Tibial nerve (tissue), 4 donors: ENCODE measurements at regions not wholly inside any gene's neighbourhood (a gene's known extent, or its start where the extent isn't known, plus 50 kb on each side); places are given as distances from the start of the nearest gene placed in this dataset.

ENCODE experiments used
- DNase-seq, 2 donors: peaks; one replicate each; pipeline ENCODE4 v3.0.0-alpha.2; 2019; ENCODE audit warnings: low spot score in 2 of 2
- H3K27ac ChIP-seq, 4 donors: fragments of 200-600 bp; sonication (generic) in 3 of 4; one replicate each; pipeline ENCODE4 v1.5.1; 2017 to 2019; ENCODE audit warnings: mild to moderate bottlenecking in 1 of 4
- H3K27me3 ChIP-seq, 2 donors: fragments of 200-600 bp; sonication (generic) in 1 of 2; one replicate each; pipeline versions ENCODE4 v1.5.1 to v1.6.0; 2017 to 2019
- H3K36me3 ChIP-seq, 3 donors: fragments of 200-600 bp; sonication (generic); one replicate each; pipeline ENCODE4 v1.5.1; 2018 to 2019
- H3K4me1 ChIP-seq, 4 donors: fragments of 200-600 bp; sonication (generic) in 3 of 4; one replicate each; pipeline ENCODE4 v1.5.1; 2017 to 2019
- H3K4me3 ChIP-seq, 4 donors: fragments of 200-600 bp; sonication (generic) in 3 of 4; one replicate each; pipeline ENCODE4 v1.5.1; 2017 to 2019; ENCODE audit warnings: mild to moderate bottlenecking in 1 of 4, moderate library complexity in 1 of 4
- H3K9me3 ChIP-seq, 4 donors: fragments of 200-600 bp; sonication (generic) in 3 of 4; one replicate each; pipeline ENCODE4 v1.5.1; 2017 to 2019
- EP300 ChIP-seq, 2 donors: sonication (generic); formaldehyde crosslinking; IDR thresholded peaks; one replicate each; pipeline ENCODE4 v1.6.1; 2017; ENCODE audit warnings: antibody characterized with exemption in 2 of 2, mild to moderate bottlenecking in 1 of 2
- POLR2A ChIP-seq, 2 donors: fragments of 450-650 bp; IDR thresholded peaks; one replicate each; pipeline ENCODE4 v1.6.1; 2017; ENCODE audit warnings: antibody characterized with exemption in 2 of 2, mild to moderate bottlenecking in 2 of 2, moderate library complexity in 2 of 2
- whole genome bisulfite sequencing, 2 donors: methylation state at CpG; one replicate each; pipeline ENCODE4 v1.1.5; 2018; 5-methylcytosine and 5-hydroxymethylcytosine counted together
- TF ChIP-seq, protein P1 (sequence below), 5 experiments: fragments of 200-600 bp in 3 of 5; fragments of 450-650 bp in 2 of 5; sonication (generic) in 3 of 5; IDR thresholded peaks; one replicate each; pipeline ENCODE4 v1.5.1; 2016 to 2019; ENCODE audit warnings: antibody characterized with exemption in 5 of 5, mild to moderate bottlenecking in 3 of 5, moderate library complexity in 2 of 5

DNA sequence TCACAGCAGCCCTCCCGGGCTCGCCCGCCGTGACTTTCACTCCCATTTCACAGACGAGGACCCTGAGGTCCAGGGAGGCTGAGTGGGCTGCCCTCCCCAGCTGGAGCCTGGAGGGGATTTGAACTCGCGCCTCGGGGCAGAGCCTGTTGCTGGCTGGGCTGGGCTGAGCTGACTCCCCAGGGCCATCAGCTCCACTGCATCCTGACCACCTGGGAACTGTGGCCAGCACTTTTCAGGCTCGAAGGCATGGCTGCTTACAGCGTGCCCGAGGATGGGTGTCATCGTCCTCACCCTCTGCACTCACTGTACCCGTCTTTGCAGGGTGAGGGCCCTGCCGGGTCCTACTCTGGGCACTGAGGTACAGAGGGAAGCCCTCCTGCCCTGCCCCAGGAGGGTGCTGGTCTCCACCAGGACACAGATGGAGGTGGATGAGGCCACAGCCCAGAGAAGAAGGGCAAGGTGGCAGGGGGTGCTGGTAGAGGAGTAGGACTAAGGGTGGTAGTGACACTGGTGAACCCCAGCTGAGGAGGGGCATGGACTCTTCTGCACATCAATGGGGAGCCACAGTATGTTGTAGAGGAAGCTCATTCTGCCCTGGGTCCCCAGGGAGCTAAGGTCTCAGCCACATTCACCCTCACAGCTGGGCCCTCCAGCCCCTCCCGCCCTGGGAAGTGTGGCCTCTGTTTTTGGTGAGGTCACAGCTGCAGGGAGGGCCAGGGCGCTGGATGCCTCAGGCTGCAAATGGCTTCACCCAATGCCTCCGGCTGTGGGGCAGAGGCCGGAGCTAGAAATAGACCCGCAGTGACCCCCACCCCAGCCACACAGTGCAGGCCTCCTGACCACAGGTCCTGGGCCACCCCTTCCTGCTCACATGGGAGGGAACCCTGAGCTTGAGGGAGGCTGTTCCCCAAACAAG, 365.1 kb upstream of the SFSWAP start:
- no peak for TF ChIP-seq EP300 (IDR thresholded peaks at IDR 0.05)
- TF ChIP-seq POLR2A (IDR thresholded peaks at IDR 0.05), result no peak
- TF ChIP-seq, protein P1, sequence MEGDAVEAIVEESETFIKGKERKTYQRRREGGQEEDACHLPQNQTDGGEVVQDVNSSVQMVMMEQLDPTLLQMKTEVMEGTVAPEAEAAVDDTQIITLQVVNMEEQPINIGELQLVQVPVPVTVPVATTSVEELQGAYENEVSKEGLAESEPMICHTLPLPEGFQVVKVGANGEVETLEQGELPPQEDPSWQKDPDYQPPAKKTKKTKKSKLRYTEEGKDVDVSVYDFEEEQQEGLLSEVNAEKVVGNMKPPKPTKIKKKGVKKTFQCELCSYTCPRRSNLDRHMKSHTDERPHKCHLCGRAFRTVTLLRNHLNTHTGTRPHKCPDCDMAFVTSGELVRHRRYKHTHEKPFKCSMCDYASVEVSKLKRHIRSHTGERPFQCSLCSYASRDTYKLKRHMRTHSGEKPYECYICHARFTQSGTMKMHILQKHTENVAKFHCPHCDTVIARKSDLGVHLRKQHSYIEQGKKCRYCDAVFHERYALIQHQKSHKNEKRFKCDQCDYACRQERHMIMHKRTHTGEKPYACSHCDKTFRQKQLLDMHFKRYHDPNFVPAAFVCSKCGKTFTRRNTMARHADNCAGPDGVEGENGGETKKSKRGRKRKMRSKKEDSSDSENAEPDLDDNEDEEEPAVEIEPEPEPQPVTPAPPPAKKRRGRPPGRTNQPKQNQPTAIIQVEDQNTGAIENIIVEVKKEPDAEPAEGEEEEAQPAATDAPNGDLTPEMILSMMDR (IDR thresholded peaks at IDR 0.05), result no peak
- H3K4me3 ChIP-seq, result no peak overlapping the region
- no peaks in the 10 kb centered on the region for H3K9me3 ChIP-seq
- WGBS, 2 donors, result 54 to 77% methylated on average over 6 to 16 of the region's 19 CpGs
- no peaks in the 10 kb centered on the region for H3K27me3 ChIP-seq
- H3K36me3 ChIP-seq, result no peaks in the 10 kb centered on the region
- DNase-seq, result no peak
- H3K27ac ChIP-seq, result no peak overlapping the region
- H3K4me1 ChIP-seq, result peaks cover 0 to 30% (median 0%) of the 10 kb centered on the region in 4 donors

DNA sequence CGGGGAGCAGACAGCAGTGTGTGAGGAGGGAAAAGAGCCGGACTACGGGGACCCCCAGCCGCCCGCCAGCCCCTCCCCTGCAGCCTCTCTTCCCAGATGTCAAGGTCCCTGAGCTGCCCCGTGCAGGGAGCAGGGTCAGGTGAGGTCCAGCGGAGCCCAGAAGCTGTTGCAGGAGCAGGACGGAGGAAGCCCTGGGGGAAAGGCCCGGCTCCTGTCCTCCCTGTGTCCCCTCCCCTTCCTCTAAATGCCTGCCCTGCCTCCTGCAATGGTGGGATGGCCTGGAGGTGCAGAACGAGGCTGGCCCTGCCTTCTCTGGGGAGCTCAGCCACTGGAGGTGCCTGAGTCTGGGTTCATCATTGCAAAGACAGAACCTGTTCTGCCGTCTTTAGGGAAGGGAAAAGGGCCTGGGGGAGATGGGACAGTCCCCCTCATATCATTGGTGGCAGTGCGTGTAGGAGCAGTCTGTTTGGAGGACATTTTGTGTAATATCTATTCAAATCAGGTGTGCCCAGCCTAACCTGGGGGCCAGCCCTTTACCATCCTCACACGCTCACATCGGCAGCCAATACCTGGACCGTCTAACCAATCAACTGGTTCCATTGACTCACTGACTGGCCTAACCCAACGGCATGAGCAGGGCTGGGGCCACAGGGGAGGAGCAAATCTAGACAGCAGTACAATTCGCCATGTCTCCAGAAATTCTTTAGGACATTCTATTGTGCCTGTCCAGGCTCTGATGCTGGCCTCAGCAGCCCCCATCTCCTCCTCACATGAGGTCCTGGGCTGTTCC, 364.1 kb upstream of the SFSWAP start:
- 46 to 50% methylated on average over 12 to 16 of the region's 17 CpGs for WGBS, 2 donors
- no peaks in the 10 kb centered on the region for H3K9me3 ChIP-seq
- no peaks in the 10 kb centered on the region for H3K36me3 ChIP-seq
- no peaks in the 10 kb centered on the region for H3K27me3 ChIP-seq
- no peak for TF ChIP-seq EP300 (IDR thresholded peaks at IDR 0.05)
- H3K4me1 ChIP-seq, result peaks cover 0 to 30% (median 0%) of the 10 kb centered on the region in 4 donors
- no peak for DNase-seq
- H3K4me3 ChIP-seq, result no peak overlapping the region
- no peak overlapping the region for H3K27ac ChIP-seq

DNA sequence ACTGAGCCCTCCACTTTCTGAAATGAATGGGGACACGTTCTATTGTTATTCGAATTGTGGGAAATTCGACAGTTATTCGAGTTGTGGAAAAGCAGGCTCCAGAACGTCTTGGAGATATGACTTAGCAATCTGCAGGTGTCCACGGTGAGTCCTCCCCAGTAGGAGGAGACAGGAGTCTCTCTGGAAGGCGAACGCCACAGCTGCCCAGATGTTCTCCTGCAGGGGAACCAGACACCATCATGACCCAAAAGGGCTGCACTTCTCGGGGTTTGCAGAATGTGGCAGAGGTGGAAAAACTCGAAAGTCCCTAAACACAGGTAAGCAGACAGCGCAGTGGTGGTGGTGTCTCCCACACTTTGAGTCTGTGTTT, 363.6 kb upstream of the SFSWAP start:
- H3K27ac ChIP-seq, result no peak overlapping the region
- H3K36me3 ChIP-seq, result no peaks in the 10 kb centered on the region
- H3K9me3 ChIP-seq, result no peaks in the 10 kb centered on the region
- no peaks in the 10 kb centered on the region for H3K27me3 ChIP-seq
- H3K4me1 ChIP-seq, result peaks cover 0 to 30% (median 0%) of the 10 kb centered on the region in 4 donors
- TF ChIP-seq EP300 (IDR thresholded peaks at IDR 0.05) (no peak), POLR2A (IDR thresholded peaks at IDR 0.05) (no peak)
- TF ChIP-seq, protein P1 (IDR thresholded peaks at IDR 0.05), result no peak
- no peak for DNase-seq
- 68 to 71% methylated on average over 11 of the region's 11 CpGs for WGBS, 2 donors
- H3K4me3 ChIP-seq, result no peak overlapping the region

DNA sequence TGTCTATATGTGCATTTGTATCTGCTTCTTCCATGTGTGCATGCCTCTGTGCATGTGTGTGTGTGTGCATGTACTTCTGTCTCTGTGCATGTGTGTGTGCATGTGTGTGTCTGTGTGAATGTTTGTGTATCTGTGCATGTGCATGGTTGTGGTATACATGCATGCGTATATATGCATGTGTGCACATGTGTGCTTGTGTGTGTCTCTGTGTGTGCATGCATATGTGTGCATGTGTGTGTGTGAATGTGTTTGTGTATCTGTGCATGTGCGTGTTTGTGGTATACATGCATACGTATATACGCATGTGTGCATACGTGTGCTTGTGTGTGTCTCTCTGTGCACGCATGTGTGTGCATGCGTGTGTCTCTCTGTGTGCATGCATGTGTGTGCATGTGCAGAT, 363.2 kb upstream of the SFSWAP start:
- Histone ChIP-seq H3K36me3 (no peaks in the 10 kb centered on the region), H3K27me3 (no peaks in the 10 kb centered on the region), H3K27ac (no peak overlapping the region), H3K9me3 (no peaks in the 10 kb centered on the region), H3K4me3 (no peak overlapping the region), H3K4me1 (peaks cover 0 to 30% (median 0%) of the 10 kb centered on the region in 4 donors)
- TF ChIP-seq, protein P1 (IDR thresholded peaks at IDR 0.05), result no peak
- TF ChIP-seq EP300 (IDR thresholded peaks at IDR 0.05), result no peak
- TF ChIP-seq POLR2A (IDR thresholded peaks at IDR 0.05), result no peak
- 93 to 94% methylated on average over 7 of the region's 7 CpGs for WGBS, 2 donors
- DNase-seq, result no peak

DNA sequence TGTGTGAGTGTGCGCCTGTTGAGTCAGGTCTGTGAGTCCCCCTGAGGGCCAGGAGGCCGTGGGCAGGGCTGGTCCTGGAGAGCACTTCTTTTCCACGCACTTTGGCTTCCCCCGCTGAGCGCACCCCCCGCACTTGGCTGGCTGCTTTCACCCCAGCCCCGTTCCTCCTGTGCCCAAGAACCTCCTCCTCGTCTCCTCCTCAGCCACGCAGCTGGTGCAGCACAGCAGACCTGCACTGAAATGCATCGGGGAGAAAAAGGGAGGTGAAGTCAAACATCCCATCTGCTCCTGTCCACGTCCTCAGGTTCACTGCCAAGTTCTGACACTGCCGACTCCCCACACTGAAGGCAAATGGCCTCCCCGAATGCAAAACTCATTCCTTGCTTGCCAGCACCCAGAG, 362.7 kb upstream of the SFSWAP start:
- no peak overlapping the region for H3K27ac ChIP-seq
- WGBS, 2 donors, result 25 to 29% methylated on average over 11 to 13 of the region's 13 CpGs
- H3K27me3 ChIP-seq, result no peaks in the 10 kb centered on the region
- TF ChIP-seq POLR2A (IDR thresholded peaks at IDR 0.05), result no peak
- TF ChIP-seq EP300 (IDR thresholded peaks at IDR 0.05), result no peak
- TF ChIP-seq, protein P1 (IDR thresholded peaks at IDR 0.05), result no peak
- no peaks in the 10 kb centered on the region for H3K36me3 ChIP-seq
- H3K9me3 ChIP-seq, result no peaks in the 10 kb centered on the region
- no peak for DNase-seq
- no peak overlapping the region for H3K4me3 ChIP-seq
- H3K4me1 ChIP-seq, result peaks cover 0 to 30% (median 0%) of the 10 kb centered on the region in 4 donors
